OCI-LY7 (cell line): ENCODE measurements at regions not wholly inside any gene's neighbourhood (a gene's known extent, or its start where the extent isn't known, plus 50 kb on each side); places are given as distances from the start of the nearest gene placed in this dataset.

Experiments
- EZH2phosphoT487 ChIP-seq: fragments of 200-600 bp; sonication (generic); IDR thresholded peaks from 2 replicates; pipeline ENCODE4 v1.6.1; 2018; ENCODE audit warnings: low read depth, borderline replicate concordance, mild to moderate bottlenecking, mixed run types, antibody characterized with exemption, low read length, moderate library complexity, mixed read lengths
- TF ChIP-seq, protein P1 (sequence below): fragments of 200-600 bp; sonication (generic); conservative IDR thresholded peaks from 2 replicates; pipeline ENCODE4 v1.5.1; 2014; ENCODE audit warnings: mild to moderate bottlenecking, antibody characterized with exemption, low read length, moderate library complexity, mixed read lengths

DNA sequence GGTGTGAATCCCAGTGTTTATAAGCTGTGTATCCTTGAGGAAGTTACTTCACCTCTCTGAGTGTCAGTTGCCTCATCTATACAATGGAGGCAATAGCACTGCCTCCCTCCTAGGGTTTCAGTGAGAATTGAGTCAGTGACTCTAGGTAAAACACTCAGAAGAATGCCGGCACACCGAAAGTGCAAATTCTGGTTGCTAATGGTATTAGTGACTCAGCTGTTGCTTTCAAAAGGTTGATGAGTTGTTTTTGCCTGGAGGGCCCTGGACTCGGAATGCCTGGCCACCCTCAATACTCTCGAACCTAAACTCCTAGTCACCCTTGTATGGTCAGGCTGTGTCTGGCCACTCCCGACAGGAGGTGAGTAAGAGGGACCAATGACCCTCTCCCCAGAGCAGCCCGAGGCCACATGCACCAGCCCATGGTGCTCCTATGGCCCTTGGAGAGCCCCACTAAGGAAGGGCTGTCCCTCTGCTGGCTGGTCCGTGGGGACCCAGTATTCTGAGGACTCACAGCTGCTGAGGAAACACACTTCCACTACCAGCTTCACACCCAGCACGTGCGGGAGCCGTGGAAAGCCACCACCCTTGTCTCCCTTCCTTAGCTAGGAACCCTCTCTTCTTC, 60.2 kb downstream of the CALML3 start:
- TF ChIP-seq, protein P1, sequence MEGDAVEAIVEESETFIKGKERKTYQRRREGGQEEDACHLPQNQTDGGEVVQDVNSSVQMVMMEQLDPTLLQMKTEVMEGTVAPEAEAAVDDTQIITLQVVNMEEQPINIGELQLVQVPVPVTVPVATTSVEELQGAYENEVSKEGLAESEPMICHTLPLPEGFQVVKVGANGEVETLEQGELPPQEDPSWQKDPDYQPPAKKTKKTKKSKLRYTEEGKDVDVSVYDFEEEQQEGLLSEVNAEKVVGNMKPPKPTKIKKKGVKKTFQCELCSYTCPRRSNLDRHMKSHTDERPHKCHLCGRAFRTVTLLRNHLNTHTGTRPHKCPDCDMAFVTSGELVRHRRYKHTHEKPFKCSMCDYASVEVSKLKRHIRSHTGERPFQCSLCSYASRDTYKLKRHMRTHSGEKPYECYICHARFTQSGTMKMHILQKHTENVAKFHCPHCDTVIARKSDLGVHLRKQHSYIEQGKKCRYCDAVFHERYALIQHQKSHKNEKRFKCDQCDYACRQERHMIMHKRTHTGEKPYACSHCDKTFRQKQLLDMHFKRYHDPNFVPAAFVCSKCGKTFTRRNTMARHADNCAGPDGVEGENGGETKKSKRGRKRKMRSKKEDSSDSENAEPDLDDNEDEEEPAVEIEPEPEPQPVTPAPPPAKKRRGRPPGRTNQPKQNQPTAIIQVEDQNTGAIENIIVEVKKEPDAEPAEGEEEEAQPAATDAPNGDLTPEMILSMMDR, result no peak
- TF ChIP-seq EZH2phosphoT487, result no peak
